ENCODE measurements at regions not wholly inside any gene's neighbourhood (a gene's known extent, or its start where the extent isn't known, plus 50 kb on each side); places are given as distances from the start of the nearest gene placed in this dataset.

DNA sequence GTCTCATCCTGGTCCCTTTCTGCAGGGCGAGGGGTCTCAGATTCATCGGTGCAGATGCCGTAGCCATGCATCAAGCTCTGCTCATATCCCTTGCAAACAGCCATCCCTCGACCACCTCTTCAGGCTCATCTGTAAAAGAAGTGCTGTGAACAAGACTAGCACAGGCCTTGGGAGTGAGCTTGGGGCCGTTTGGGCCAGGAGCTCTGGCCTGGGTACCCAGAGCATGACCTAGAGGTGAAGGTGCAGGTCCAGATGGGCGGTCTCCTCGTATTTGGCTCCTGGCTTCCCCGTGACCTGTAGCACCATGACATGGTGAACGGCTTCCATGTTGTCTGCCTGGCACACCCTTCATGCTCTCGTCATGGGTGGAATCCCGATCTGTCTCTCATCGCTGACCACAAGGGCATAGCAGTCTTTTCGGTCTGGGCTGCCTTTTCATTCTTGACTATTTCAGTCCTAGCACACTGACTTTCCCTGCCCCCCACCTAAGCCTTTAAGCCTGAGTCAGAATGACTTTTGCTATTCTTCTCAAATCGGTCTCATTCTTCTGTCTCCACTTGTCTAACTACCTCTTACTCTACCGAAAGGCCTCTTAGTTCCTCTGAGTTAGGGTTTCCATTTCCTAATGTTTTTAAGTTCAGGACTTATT, 216.0 kb downstream of the FOXL1 start:
- DNase-seq (ENCODE audit: low read depth in 2 of 3, low spot score in 2 of 3): no peak

GRCh38 chr16:86797700-86798099, 219.4 kb downstream of the FOXL1 start:
- no peak for DNase-seq (ENCODE audit: low read depth in 2 of 3, low spot score in 2 of 3)

DNA sequence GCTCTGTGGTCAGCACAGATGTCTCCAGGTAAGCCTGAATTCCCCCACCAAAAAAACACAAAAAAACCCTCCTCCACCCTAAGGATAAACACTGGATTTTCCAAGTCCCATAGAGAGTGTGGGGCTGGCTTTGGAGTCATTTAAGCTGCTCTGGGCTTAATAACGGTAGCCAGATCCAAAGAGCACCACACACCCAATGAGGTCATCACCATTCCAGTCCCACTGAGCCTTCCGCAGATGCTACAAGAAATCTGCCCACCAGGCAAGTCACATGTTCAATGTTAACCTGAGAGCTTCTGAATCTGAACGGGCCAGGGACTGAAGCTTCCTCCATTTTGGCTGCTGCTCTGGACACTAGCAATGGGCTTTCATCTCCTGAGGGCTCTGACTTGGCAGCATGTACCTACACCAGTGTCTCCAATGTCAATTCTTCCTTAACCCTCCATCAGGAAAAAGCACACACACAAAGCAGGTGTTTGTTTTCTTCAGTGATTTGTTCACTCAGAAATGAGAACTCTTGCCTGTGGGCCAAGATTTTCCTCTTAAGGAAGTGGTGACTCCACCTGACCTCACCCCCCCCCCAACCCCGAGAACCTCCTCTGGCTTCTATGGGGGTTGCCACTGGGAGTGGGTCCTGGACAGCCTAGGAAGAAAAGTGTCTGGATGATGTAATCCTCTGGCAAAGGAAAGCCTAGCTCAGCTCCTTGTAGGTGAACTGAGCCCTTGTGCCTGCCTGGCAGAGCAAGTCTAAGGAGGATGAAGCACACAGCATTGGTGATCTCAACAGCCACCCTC, 220.1 kb downstream of the FOXL1 start:
- no peak for DNase-seq (ENCODE audit: low read depth in 2 of 3, low spot score in 2 of 3)

DNA sequence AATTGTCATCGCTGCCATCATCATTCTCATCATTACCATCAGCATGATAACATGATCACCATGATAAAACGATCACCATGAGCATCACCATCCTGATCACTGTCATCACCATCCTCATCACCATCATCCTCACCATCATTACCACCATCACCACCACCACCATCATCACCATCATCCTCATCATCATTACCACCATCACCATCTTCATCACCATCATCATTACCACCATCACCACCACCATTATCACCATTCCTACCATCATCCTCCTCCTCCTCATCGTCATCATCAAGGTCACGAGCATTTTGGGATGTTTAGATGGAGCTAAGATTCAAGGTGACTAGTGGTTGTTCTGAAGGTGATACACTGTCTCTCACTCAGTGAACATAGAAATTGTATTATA, 221.0 kb downstream of the FOXL1 start:
- DNase-seq (ENCODE audit: low read depth in 2 of 3, low spot score in 2 of 3): no peak

- DNase-seq (ENCODE audit: low read depth in 2 of 3, low spot score in 2 of 3): no peak
These were observed 222.5 kb downstream of the FOXL1 start for GRCh38 chr16:86800894-86801293.

DNA sequence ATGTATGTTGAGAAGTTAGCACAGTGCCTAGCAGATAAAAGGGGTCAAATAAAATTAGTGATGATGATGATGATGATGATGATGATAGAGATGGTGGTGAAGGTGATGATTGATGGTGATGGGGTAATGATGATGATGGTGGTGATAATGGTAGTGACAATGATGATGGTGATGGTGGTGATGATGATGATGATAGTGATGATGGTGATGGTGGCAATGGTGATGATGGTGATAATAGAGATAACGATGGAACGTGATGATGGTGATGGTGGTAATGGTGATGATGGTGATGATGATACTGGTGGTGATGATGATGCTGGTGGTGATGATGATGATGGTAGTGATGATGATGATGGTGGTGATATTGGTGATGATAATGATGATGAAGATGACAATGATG, 223.7 kb downstream of the FOXL1 start:
- no peak for DNase-seq (ENCODE audit: low read depth in 2 of 3, low spot score in 2 of 3)

DNA sequence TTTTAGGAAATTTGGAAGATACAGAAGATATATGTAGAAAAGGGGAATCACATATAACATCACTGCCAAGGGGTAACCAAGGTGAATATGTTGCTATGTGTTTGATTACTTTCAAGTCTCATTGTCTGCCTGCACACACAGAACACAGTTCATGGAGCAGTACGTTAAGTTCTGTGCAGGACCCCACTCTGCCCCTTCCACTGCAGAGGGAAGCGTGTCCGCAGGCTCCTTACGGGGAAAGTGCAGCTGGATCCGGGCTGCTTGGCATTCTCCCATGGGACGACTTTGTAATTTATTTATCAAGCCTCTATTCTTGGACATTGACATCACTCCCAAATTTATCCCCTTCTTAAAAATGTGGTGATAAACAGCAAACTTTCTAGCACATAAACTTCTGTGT, 226.8 kb downstream of the FOXL1 start:
- no peak for DNase-seq (ENCODE audit: low read depth in 2 of 3, low spot score in 2 of 3)

DNA sequence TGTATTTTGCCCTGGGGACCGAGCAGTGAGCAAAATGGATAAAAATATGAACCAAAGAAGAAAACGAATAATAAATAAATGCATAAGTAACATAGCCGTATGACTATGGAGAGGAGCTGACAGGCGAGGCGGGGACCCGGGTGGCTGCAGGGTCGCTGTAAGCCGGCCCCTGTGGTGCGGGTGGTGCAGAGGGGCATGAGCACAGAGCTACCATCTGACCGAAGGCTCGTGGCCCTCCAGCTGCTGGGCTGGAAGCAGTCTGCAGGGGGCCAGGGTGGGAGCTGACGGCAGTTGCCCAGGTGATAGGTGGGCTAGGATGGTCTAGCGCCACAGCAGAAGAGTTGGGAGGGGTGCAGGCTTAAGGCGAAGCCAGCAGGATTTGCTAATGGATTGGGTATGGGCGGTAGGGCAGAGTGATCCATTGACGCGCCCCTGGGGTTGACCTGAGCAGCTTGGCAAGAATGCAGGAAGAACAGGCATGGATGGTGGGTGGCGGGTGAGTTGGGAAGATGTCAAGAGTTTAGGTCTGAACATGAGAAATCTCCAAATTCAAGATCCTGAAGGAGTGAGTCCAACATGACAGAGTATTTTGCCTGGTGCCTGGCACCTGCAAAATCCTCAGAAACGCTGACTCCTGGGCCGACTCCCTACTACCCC, 228.0 kb downstream of the FOXL1 start:
- DNase-seq (ENCODE audit: low read depth in 2 of 3, low spot score in 2 of 3): no peak

DNA sequence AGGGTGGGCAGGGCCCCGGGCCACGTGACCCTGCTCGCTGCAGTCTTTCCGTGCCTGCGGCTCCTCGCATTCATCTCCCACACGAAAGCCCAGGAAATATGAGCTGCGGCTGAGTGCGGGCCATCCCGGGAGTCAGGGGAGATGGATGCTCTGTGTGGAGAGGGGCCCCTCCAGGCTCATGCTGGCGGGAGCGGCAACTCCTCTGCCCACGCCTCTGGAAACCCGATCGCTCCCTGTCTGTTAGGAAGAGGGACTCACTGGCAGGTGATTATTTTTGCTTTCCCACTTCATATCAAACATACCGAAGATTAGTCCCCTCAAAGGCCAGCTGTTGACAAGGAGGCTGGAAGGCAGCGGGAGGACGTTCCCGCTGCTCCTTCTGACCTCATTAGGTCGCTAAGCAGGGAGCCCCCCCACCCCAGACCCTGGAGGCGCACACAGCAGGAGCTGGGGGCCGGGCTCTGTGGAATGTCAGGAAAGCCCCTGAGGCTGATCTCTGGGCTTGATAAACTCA, 228.5 kb downstream of the FOXL1 start:
- no peak for DNase-seq (ENCODE audit: low read depth in 2 of 3, low spot score in 2 of 3)

DNA sequence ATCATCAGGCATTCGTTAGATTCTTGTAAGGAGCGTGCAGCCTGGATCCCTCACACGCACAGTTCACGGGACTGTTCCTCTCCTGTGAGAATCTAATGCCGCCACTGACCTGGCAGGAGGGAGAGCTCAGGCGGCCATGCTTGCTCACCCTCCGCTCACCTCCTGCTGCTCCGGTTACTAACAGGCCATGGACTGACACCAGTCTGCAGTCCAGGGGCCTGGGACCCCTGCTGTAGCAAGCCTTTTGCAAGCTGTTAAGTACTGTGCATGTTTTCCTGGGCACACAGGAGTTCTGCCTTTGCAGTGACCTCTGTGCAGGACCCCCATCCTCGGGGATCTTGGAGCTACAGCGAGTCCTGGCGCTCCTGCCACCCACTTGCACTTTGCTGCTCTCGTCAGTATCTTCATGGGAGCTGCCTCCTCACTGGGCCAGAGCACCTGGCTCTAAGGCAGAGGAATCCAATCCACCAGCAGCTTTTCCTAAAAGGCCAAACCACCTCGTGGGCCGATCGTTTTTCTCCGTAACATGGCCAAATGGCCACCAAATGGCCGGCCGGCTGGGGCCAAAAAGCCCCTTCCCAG, 230.6 kb downstream of the FOXL1 start:
- DNase-seq (ENCODE audit: low read depth in 2 of 3, low spot score in 2 of 3): no peak

- DNase-seq (ENCODE audit: low read depth in 2 of 3, low spot score in 2 of 3): no peak
These were observed 231.2 kb downstream of the FOXL1 start for GRCh38 chr16:86809458-86809955.

DNA sequence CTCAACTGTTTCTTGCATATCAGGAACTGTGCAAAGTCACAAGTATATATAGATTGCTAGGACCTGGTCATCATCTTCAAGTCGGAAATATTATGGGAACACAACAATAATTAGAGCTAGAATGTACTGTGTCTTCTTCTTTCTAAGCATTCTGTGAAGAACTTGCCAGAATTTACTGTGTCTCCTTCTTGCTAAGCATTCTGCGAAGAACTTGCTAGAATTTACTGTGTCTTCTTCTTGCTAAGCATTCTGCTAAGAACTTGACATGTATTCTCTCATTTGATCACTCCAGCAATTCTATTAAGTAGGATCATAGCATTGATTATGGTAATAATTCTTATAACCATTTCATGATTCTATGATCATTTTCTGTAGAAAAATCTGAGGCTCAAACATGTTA, 231.7 kb downstream of the FOXL1 start:
- DNase-seq (ENCODE audit: low read depth in 2 of 3, low spot score in 2 of 3): no peak

DNA sequence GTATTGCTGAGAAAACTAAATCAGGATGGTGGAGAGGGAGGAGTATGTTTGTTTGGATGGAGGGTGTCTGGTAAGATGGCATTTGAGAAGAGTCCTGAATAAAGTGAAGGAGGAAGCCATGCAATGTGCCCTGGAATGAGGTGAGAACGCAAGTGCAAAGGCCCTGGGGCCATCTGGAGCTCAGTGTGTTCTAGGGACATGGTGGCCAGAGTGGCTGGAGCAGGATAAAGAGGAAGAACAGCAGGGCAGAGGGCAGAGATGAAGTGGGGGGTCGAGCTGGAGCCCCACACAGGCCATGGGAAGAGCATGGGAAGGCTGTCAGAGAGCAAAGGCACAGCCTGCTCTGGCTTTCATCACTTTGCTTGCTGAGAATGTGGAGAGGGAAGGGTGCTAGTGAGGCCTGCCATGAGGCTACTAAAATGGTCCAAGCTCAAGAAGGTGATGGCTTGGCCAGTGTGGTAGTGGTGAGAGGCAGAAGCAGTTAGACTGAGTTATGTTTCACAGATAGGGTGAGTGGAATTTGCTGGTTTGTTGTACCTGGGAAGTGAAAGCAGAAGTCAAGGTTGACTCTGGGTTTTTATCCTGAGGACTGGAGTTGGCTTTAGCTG, 234.1 kb downstream of the FOXL1 start:
- DNase-seq (ENCODE audit: low read depth in 2 of 3, low spot score in 2 of 3): no peak

DNA sequence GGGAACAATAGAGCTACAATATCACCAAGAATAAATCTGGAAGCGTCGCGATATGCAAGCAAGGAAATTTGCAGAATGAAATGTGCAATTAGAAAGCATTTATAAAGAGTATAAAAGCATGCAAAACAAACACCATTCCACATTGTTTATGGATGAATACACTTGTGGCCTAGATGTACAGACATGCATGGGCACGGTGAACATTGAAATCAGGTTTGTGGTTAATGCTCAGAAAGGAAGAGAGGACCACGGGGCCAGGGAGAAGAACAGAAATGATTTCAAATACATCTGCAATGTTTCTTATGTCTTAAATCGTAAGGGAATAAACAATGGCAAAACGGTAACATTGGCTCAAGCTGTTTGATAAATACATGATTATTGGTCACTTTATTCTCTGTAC, 235.9 kb downstream of the FOXL1 start:
- no peak for DNase-seq (ENCODE audit: low read depth in 2 of 3, low spot score in 2 of 3)

- no peak for DNase-seq (ENCODE audit: low read depth in 2 of 3, low spot score in 2 of 3)
These were observed 238.7 kb downstream of the FOXL1 start for GRCh38 chr16:86816930-86817625.

- no peak for DNase-seq (ENCODE audit: low read depth in 2 of 3, low spot score in 2 of 3)
These were observed 240.6 kb downstream of the FOXL1 start for GRCh38 chr16:86818671-86819532.

- DNase-seq (ENCODE audit: low read depth in 2 of 3, low spot score in 2 of 3): no peak
These were observed 241.2 kb downstream of the FOXL1 start for GRCh38 chr16:86819533-86819892.

DNA sequence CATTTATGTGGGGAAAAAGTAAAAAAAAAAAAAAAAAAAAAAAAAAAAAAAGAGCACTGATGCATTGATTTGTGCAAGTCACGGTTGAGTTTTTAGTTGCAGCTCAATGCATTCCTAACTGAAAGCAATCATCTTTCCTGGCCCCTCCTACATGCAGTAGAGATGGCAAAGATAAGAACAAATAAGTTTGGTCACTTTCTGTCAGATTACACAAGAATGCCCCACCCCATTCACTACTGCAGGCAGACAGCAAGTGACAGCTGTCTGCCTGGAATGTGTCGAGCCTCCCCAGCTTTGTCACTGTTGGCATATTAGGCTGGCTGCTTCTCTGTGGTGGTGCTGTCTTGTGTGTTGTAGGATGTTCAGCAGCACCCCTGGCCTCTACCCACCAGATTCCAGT, 243.5 kb downstream of the FOXL1 start:
- no peak for DNase-seq (ENCODE audit: low read depth in 2 of 3, low spot score in 2 of 3)

- DNase-seq (ENCODE audit: low read depth in 2 of 3, low spot score in 2 of 3): no peak
These were observed 244.8 kb downstream of the FOXL1 start for GRCh38 chr16:86823125-86823524.
